ENCODE measurements at regions not wholly inside any gene's neighbourhood (a gene's known extent, or its start where the extent isn't known, plus 50 kb on each side); places are given as distances from the start of the nearest gene placed in this dataset.
A peak's percentile ranks its signal among the peaks of the same experiment; 100 is the strongest.

- Histone ChIP-seq H3K4me1 (no peaks in the 10 kb centered on the region), H3K4me3 (no peak overlapping the region), H3K36me3 (no peaks in the 10 kb centered on the region), H3K9me3 (no peaks in the 10 kb centered on the region), H3K27me3 (no peaks in the 10 kb centered on the region), H3K27ac (no peak overlapping the region)
- intact Hi-C loops (cut with DNase I; ENCODE audit: low total_unique reads) = no loop called here
- 89 to 93% (median 91%) methylated on average over 1 of the region's 1 CpG for WGBS, 5 donors
- no peak for DNase-seq
- TF ChIP-seq POLR2A (IDR thresholded peaks at IDR 0.05) (no peak), CTCF (IDR thresholded peaks at IDR 0.05) (no peak), EP300 (IDR thresholded peaks at IDR 0.05) (no peak), POLR2AphosphoS5 (IDR thresholded peaks at IDR 0.05) (no peak)
Measured at GRCh38 chr13:85368686-85369085, 430.5 kb downstream of the SLITRK6 start.

GRCh38 chr13:85367887-85368286 lies 431.3 kb downstream of the SLITRK6 start:
- no peak for DNase-seq
- no peak overlapping the region for H3K27ac ChIP-seq
- H3K36me3 ChIP-seq = no peaks in the 10 kb centered on the region
- H3K9me3 ChIP-seq = peaks cover 0 to 7% (median 3%) of the 10 kb centered on the region in 4 donors
- H3K4me1 ChIP-seq = no peaks in the 10 kb centered on the region
- intact Hi-C loops (cut with DNase I; ENCODE audit: low total_unique reads) = no loop called here
- H3K27me3 ChIP-seq = no peaks in the 10 kb centered on the region
- WGBS, 5 donors = 47 to 75% (median 58%) methylated on average over 2 of the region's 2 CpGs
- H3K4me3 ChIP-seq = no peak overlapping the region
- no peak for TF ChIP-seq POLR2A (IDR thresholded peaks at IDR 0.05)
- no peak for TF ChIP-seq POLR2AphosphoS5 (IDR thresholded peaks at IDR 0.05)
- no peak for TF ChIP-seq CTCF (IDR thresholded peaks at IDR 0.05)
- no peak for TF ChIP-seq EP300 (IDR thresholded peaks at IDR 0.05)

GRCh38 chr13:85366759-85367417 lies 432.3 kb downstream of the SLITRK6 start:
- Histone ChIP-seq H3K27me3 (no peaks in the 10 kb centered on the region), H3K4me3 (no peak overlapping the region), H3K27ac (no peak overlapping the region), H3K36me3 (no peaks in the 10 kb centered on the region), H3K9me3 (peaks cover 0 to 11% (median 4%) of the 10 kb centered on the region in 4 donors), H3K4me1 (no peaks in the 10 kb centered on the region)
- DNase-seq = peak in 1 of 2 donors; percentile 33
- intact Hi-C loops (cut with DNase I; ENCODE audit: low total_unique reads) = no loop called here
- 65 to 74% (median 72%) methylated on average over 5 of the region's 5 CpGs for WGBS, 5 donors
- TF ChIP-seq POLR2AphosphoS5 (IDR thresholded peaks at IDR 0.05) = no peak
- TF ChIP-seq EP300 (IDR thresholded peaks at IDR 0.05) = no peak
- TF ChIP-seq CTCF (IDR thresholded peaks at IDR 0.05) = no peak
- TF ChIP-seq POLR2A (IDR thresholded peaks at IDR 0.05) = no peak

- DNase-seq = no peak
- Histone ChIP-seq H3K36me3 (no peaks in the 10 kb centered on the region), H3K9me3 (peaks cover 0 to 11% (median 4%) of the 10 kb centered on the region in 4 donors), H3K4me1 (no peaks in the 10 kb centered on the region), H3K27me3 (no peaks in the 10 kb centered on the region), H3K27ac (no peak overlapping the region), H3K4me3 (no peak overlapping the region)
- intact Hi-C loops (cut with DNase I; ENCODE audit: low total_unique reads) = no loop called here
- WGBS, 5 donors = 91 to 96% (median 94%) methylated on average over 15 of the region's 15 CpGs
- TF ChIP-seq POLR2AphosphoS5 (IDR thresholded peaks at IDR 0.05) (no peak), EP300 (IDR thresholded peaks at IDR 0.05) (no peak), CTCF (IDR thresholded peaks at IDR 0.05) (no peak)
Measured at GRCh38 chr13:85363504-85363903, 435.7 kb downstream of the SLITRK6 start.

Data from stomach (tissue), 8 donors.